Progenitor cell of endocrine pancreas (in vitro differentiated cells): ENCODE measurements at regions not wholly inside any gene's neighbourhood (a gene's known extent, or its start where the extent isn't known, plus 50 kb on each side); places are given as distances from the start of the nearest gene placed in this dataset.
"Not testable (repeated sequence)": the region's sequence is repeated elsewhere in the genome, so short reads cannot be mapped to it uniquely, and the experiment has no call there.

Experiments
- DNase-seq: peaks from one replicate; pipeline ENCODE4 v3.0.0; 2021; ENCODE audit warnings: low spot score; ENCODE audit not compliant: unreplicated experiment
- H3K27ac Mint-ChIP-seq: 2 replicates; pipeline ENCODE4 v1.8.0; 2021; ENCODE audit warnings: mild to moderate bottlenecking, moderate library complexity, mixed read lengths
- H3K27me3 Mint-ChIP-seq: 2 replicates; pipeline ENCODE4 v1.8.0; 2021; ENCODE audit warnings: mixed read lengths
- H3K36me3 Mint-ChIP-seq: 2 replicates; pipeline ENCODE4 v1.8.0; 2022; ENCODE audit warnings: mixed read lengths; ENCODE audit not compliant: insufficient read depth
- H3K4me1 Mint-ChIP-seq: 2 replicates; pipeline ENCODE4 v1.8.0; 2021; ENCODE audit warnings: low read depth, mixed read lengths
- H3K4me3 Mint-ChIP-seq: 2 replicates; pipeline ENCODE4 v1.8.0; 2021; ENCODE audit warnings: low read depth, mild to moderate bottlenecking, moderate library complexity, mixed read lengths
- H3K9me3 Mint-ChIP-seq: 2 replicates; pipeline ENCODE4 v1.8.0; 2021; ENCODE audit warnings: low read depth, mixed read lengths
- TF ChIP-seq, protein P1 (sequence below): fragments of 200-600 bp; sonication (generic); IDR thresholded peaks from one replicate; pipeline ENCODE4 v1.5.0; 2021; ENCODE audit warnings: antibody characterized with exemption, mild to moderate bottlenecking; ENCODE audit not compliant: unreplicated experiment

- H3K4me3 Mint-ChIP-seq: no peak overlapping the region
- no peak for DNase-seq
These were observed 435.7 kb upstream of the ID2 start for GRCh38 chr2:8246137-8246536.

GRCh38 chr2:8247905-8248622 lies 433.8 kb upstream of the ID2 start:
- H3K4me3 Mint-ChIP-seq: no peak overlapping the region
- peaks cover 14% of the 10 kb centered on the region for H3K4me1 Mint-ChIP-seq
- H3K27ac Mint-ChIP-seq: no peak overlapping the region
- TF ChIP-seq, protein P1, sequence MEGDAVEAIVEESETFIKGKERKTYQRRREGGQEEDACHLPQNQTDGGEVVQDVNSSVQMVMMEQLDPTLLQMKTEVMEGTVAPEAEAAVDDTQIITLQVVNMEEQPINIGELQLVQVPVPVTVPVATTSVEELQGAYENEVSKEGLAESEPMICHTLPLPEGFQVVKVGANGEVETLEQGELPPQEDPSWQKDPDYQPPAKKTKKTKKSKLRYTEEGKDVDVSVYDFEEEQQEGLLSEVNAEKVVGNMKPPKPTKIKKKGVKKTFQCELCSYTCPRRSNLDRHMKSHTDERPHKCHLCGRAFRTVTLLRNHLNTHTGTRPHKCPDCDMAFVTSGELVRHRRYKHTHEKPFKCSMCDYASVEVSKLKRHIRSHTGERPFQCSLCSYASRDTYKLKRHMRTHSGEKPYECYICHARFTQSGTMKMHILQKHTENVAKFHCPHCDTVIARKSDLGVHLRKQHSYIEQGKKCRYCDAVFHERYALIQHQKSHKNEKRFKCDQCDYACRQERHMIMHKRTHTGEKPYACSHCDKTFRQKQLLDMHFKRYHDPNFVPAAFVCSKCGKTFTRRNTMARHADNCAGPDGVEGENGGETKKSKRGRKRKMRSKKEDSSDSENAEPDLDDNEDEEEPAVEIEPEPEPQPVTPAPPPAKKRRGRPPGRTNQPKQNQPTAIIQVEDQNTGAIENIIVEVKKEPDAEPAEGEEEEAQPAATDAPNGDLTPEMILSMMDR: no peak
- no peaks in the 10 kb centered on the region for H3K27me3 Mint-ChIP-seq
- peaks cover 3% of the 10 kb centered on the region for H3K36me3 Mint-ChIP-seq
- peaks cover 14% of the 10 kb centered on the region for H3K9me3 Mint-ChIP-seq
- DNase-seq: no peak

More at GRCh38 chr2:8246137-8246536, 435.7 kb upstream of the ID2 start:
- Mint-ChIP-seq H3K27me3 (no peaks in the 10 kb centered on the region), H3K4me1 (peaks cover 4% of the 10 kb centered on the region), H3K36me3 (peaks cover 1% of the 10 kb centered on the region), H3K27ac (no peak overlapping the region), H3K9me3 (peaks cover 14% of the 10 kb centered on the region)
- TF ChIP-seq, protein P1: no peak

DNA sequence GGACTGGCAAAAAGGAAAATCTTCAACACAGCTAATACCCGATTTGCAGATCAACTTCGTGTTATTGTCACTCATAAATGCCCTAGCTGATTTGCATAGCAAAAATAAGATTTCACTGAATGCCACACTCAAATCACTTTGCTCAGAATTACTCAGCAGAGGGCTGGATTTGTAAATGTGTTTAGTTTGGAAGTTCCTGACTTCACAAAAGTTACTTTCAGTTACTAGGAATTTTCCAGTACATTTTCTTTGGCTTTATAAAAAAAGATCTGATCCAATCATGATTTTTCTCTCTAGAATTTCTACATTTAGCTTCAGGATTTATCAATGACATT lies 433.3 kb upstream of the ID2 start:
- Mint-ChIP-seq H3K27ac (no peak overlapping the region), H3K27me3 (peaks cover 3% of the 10 kb centered on the region), H3K4me3 (no peak overlapping the region), H3K36me3 (peaks cover 3% of the 10 kb centered on the region), H3K4me1 (peaks cover 14% of the 10 kb centered on the region), H3K9me3 (peaks cover 11% of the 10 kb centered on the region)
- TF ChIP-seq, protein P1: no peak
- no peak for DNase-seq

DNA sequence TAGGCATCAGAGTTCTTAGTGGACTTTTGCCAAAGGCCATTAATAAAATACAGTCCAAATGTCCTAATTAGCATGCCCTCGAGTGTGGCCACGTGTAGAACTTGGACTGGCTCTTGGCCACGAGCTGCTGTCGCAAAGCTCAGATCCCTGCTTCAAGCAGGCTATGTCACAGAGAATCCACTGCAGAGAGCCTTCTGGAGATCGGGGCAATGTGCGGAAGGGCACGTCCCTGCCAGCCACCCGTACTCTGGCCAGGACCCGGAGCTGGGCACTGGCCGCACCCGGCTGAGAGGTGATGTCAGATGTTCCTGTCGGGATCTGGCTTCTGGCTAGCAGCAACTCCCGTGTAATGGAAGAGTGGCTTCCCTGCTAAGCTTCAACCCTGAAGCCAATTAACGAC lies 432.7 kb upstream of the ID2 start:
- H3K27me3 Mint-ChIP-seq: peaks cover 7% of the 10 kb centered on the region
- peaks cover 3% of the 10 kb centered on the region for H3K36me3 Mint-ChIP-seq
- peaks cover 17% of the 10 kb centered on the region for H3K4me1 Mint-ChIP-seq
- TF ChIP-seq, protein P1: no peak
- no peak for DNase-seq
- peaks cover 11% of the 10 kb centered on the region for H3K9me3 Mint-ChIP-seq
- no peak overlapping the region for H3K27ac Mint-ChIP-seq
- H3K4me3 Mint-ChIP-seq: no peak overlapping the region

GRCh38 chr2:8249769-8250168 lies 432.1 kb upstream of the ID2 start:
- Mint-ChIP-seq H3K27me3 (peaks cover 7% of the 10 kb centered on the region), H3K4me1 (peaks cover 21% of the 10 kb centered on the region), H3K9me3 (peaks cover 10% of the 10 kb centered on the region), H3K27ac (no peak overlapping the region), H3K36me3 (peaks cover 3% of the 10 kb centered on the region), H3K4me3 (no peak overlapping the region)
- TF ChIP-seq, protein P1: no peak
- no peak for DNase-seq

- H3K27ac Mint-ChIP-seq, H3K4me3 Mint-ChIP-seq, H3K9me3 Mint-ChIP-seq, H3K36me3 Mint-ChIP-seq, DNase-seq, H3K27me3 Mint-ChIP-seq: not testable (repeated sequence)
- H3K4me1 Mint-ChIP-seq: peaks cover 21% of the 10 kb centered on the region
These were observed 431.6 kb upstream of the ID2 start for GRCh38 chr2:8250290-8250689.
